Body of pancreas (tissue), 4 donors: ENCODE measurements at regions not wholly inside any gene's neighbourhood (a gene's known extent, or its start where the extent isn't known, plus 50 kb on each side); places are given as distances from the start of the nearest gene placed in this dataset.
"Not testable (repeated sequence)": the region's sequence is repeated elsewhere in the genome, so short reads cannot be mapped to it uniquely, and the experiment has no call there.

ENCODE experiments used
- CTCF ChIP-seq, 7 experiments: fragments of 450-650 bp in 4 of 7; fragments of 200-600 bp in 3 of 7; sonication (generic) in 3 of 7; IDR thresholded peaks; one replicate each; pipeline ENCODE4 v1.5.1; 2016 to 2019; ENCODE audit warnings: antibody characterized with exemption in 7 of 7
- POLR2A ChIP-seq, 3 donors: fragments of 450-650 bp; IDR thresholded peaks; one replicate each; pipeline ENCODE4 v1.6.1; 2016; ENCODE audit warnings: antibody characterized with exemption in 3 of 3, mild to moderate bottlenecking in 2 of 3

- not testable (repeated sequence) for TF ChIP-seq CTCF, POLR2A (IDR thresholded peaks at IDR 0.05)
These were observed 262.6 kb upstream of the RAB4A start for GRCh38 chr1:229008347-229008746.
